Body of pancreas (tissue), 4 donors: ENCODE measurements at regions not wholly inside any gene's neighbourhood (a gene's known extent, or its start where the extent isn't known, plus 50 kb on each side); places are given as distances from the start of the nearest gene placed in this dataset.

Experiments
- ATAC-seq: fragments of 150-250 bp; one replicate; pipeline ENCODE4 v1.9.1; 2016
- DNase-seq, 4 donors: peaks; one replicate each; pipeline ENCODE4 v3.0.0-alpha.2; 2019
- H3K27ac ChIP-seq, 4 donors: fragments of 200-600 bp; sonication (generic); 1 replicate in 3 of 4; 2 replicates in 1 of 4; pipeline versions ENCODE4 v1.5.1 to v1.6.1; 2016 to 2019; ENCODE audit warnings: mild to moderate bottlenecking in 1 of 4, mixed read lengths in 1 of 4, moderate library complexity in 1 of 4
- H3K27me3 ChIP-seq, 2 donors: fragments of 200-600 bp; sonication (generic); one replicate each; pipeline ENCODE4 v1.6.0; 2016; ENCODE audit warnings: mild to moderate bottlenecking in 1 of 2
- H3K36me3 ChIP-seq, 2 donors: fragments of 200-600 bp; sonication (generic); replicated peaks in 1 of 2; 2 replicates each; pipeline ENCODE4 v1.5.1; 2016; ENCODE audit warnings: low read depth in 2 of 2; ENCODE audit not compliant: insufficient read depth in 1 of 2
- H3K4me1 ChIP-seq: fragments of 200-600 bp; sonication (generic); one replicate; pipeline ENCODE4 v1.6.0; 2016
- H3K4me3 ChIP-seq, 2 donors: fragments of 200-600 bp; sonication (generic); 1 replicate in 1 of 2; 2 replicates in 1 of 2; pipeline ENCODE4 v1.5.1; 2016 to 2019
- H3K9me3 ChIP-seq, 3 donors: fragments of 200-600 bp; sonication (generic); 1 replicate in 2 of 3; 2 replicates in 1 of 3; pipeline ENCODE4 v1.5.1; 2016
- CTCF ChIP-seq, 7 experiments: fragments of 450-650 bp in 4 of 7; fragments of 200-600 bp in 3 of 7; sonication (generic) in 3 of 7; IDR thresholded peaks; one replicate each; pipeline ENCODE4 v1.5.1; 2016 to 2019; ENCODE audit warnings: antibody characterized with exemption in 7 of 7
- POLR2A ChIP-seq, 3 donors: fragments of 450-650 bp; IDR thresholded peaks; one replicate each; pipeline ENCODE4 v1.6.1; 2016; ENCODE audit warnings: antibody characterized with exemption in 3 of 3, mild to moderate bottlenecking in 2 of 3
- WGBS, 2 donors: methylation state at CpG; one replicate each; pipeline ENCODE4 v1.1.5; 2017; 5-methylcytosine and 5-hydroxymethylcytosine counted together
- intact Hi-C: fragments of 100-400 bp; cut with DNase I; formaldehyde crosslinking; loops from one replicate; pipeline ENCODE4 v1.15.1; 2023

- no peak for TF ChIP-seq CTCF (IDR thresholded peaks at IDR 0.05)
- TF ChIP-seq POLR2A (IDR thresholded peaks at IDR 0.05) = no peak
- DNase-seq (no peak), ATAC-seq (no peak)
- Histone ChIP-seq H3K27ac (no peak overlapping the region), H3K4me1 (no peaks in the 10 kb centered on the region), H3K36me3 (no peaks in the 10 kb centered on the region), H3K4me3 (no peak overlapping the region), H3K27me3 (no peaks in the 10 kb centered on the region), H3K9me3 (peaks cover 0 to 7% (median 0%) of the 10 kb centered on the region in 3 donors)
- WGBS, 2 donors = 85 to 91% methylated on average over 4 to 6 of the region's 6 CpGs
- intact Hi-C loops = no loop called here
Measured at GRCh38 chr2:53353135-53354114, 414.2 kb upstream of the CHAC2 start.

GRCh38 chr2:53347269-53347668, 420.3 kb upstream of the CHAC2 start:
- 70 to 91% methylated on average over 3 of the region's 3 CpGs for WGBS, 2 donors
- no peak overlapping the region for H3K27ac ChIP-seq
- DNase-seq (no peak), ATAC-seq (no peak)
- no peaks in the 10 kb centered on the region for H3K36me3 ChIP-seq
- intact Hi-C loops = no loop called here
- no peaks in the 10 kb centered on the region for H3K4me1 ChIP-seq
- no peak overlapping the region for H3K4me3 ChIP-seq
- H3K27me3 ChIP-seq = no peaks in the 10 kb centered on the region
- H3K9me3 ChIP-seq = no peaks in the 10 kb centered on the region
- TF ChIP-seq CTCF (IDR thresholded peaks at IDR 0.05) (no peak), POLR2A (IDR thresholded peaks at IDR 0.05) (no peak)

GRCh38 chr2:53342248-53342647, 425.4 kb upstream of the CHAC2 start:
- no peak overlapping the region for H3K27ac ChIP-seq
- WGBS, 2 donors = 90 to 96% methylated on average over 4 of the region's 4 CpGs
- H3K4me1 ChIP-seq = no peaks in the 10 kb centered on the region
- no peak for ATAC-seq
- TF ChIP-seq CTCF (IDR thresholded peaks at IDR 0.05) = no peak
- TF ChIP-seq POLR2A (IDR thresholded peaks at IDR 0.05) = no peak
- no peaks in the 10 kb centered on the region for H3K36me3 ChIP-seq
- H3K4me3 ChIP-seq = no peak overlapping the region
- intact Hi-C loops = no loop called here
- no peaks in the 10 kb centered on the region for H3K27me3 ChIP-seq
- H3K9me3 ChIP-seq = no peaks in the 10 kb centered on the region
- no peak for DNase-seq

DNA sequence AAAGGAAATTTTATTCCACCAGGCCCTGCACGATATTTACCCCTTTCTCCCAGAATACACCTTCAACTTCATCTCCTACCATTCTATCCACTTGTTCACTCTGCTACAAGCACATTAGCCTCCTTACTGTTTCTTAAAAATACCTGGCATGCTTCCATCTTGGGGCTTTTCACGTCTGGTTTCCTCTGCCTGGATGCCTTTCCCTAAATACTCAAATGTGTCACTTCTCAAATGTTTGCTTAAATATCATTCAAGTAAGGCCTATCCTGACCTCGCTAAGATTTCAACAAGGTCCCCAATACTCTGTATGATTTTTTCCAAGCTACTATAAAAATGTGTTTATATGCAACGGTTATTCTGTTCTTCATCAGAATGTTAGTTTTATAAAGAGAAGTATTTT, 433.0 kb upstream of the CHAC2 start:
- no peaks in the 10 kb centered on the region for H3K36me3 ChIP-seq
- no peak overlapping the region for H3K4me3 ChIP-seq
- intact Hi-C loops = no loop called here
- no peak overlapping the region for H3K27ac ChIP-seq
- DNase-seq = no peak
- TF ChIP-seq POLR2A (IDR thresholded peaks at IDR 0.05) (no peak), CTCF (IDR thresholded peaks at IDR 0.05) (no peak)
- H3K9me3 ChIP-seq = no peaks in the 10 kb centered on the region
- H3K4me1 ChIP-seq = peaks cover 8% of the 10 kb centered on the region
- H3K27me3 ChIP-seq = no peaks in the 10 kb centered on the region
- no peak for ATAC-seq
- 33 to 44% methylated on average over 4 of the region's 4 CpGs for WGBS, 2 donors

- Histone ChIP-seq H3K27me3 (no peaks in the 10 kb centered on the region), H3K36me3 (no peaks in the 10 kb centered on the region), H3K4me3 (no peak overlapping the region), H3K27ac (no peak overlapping the region), H3K4me1 (peaks cover 8% of the 10 kb centered on the region), H3K9me3 (no peaks in the 10 kb centered on the region)
- 50 to 95% methylated on average over 2 of the region's 2 CpGs for WGBS, 2 donors
- ATAC-seq = no peak
- intact Hi-C loops = no loop called here
- DNase-seq = no peak
- TF ChIP-seq POLR2A (IDR thresholded peaks at IDR 0.05) (no peak), CTCF (IDR thresholded peaks at IDR 0.05) (no peak)
Measured at GRCh38 chr2:53331667-53332066, 435.9 kb upstream of the CHAC2 start.
